ENCODE measurements at regions not wholly inside any gene's neighbourhood (a gene's known extent, or its start where the extent isn't known, plus 50 kb on each side); places are given as distances from the start of the nearest gene placed in this dataset.

DNA sequence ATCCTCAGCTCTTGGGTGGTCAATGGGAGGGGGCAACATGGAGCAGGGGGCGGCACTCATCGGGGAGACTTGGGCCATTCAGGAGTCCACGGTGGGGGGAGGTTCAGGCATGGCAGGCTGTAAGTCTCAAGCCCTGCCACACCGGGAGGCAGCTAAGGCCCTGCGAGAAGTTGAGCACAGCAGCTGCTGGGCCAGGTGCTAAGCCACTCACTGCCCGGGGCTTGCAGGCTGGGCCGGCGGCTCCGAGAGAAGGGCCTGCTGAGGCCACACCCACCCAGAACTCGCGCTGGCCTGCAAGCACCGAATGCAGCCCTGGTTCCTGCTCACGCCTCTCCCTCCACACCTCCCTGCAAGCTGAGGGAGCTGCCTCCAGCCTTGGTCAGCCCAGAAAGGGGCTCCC, 131.4 kb downstream of the OR4C45 start (continued):
- TF ChIP-seq, protein P1, sequence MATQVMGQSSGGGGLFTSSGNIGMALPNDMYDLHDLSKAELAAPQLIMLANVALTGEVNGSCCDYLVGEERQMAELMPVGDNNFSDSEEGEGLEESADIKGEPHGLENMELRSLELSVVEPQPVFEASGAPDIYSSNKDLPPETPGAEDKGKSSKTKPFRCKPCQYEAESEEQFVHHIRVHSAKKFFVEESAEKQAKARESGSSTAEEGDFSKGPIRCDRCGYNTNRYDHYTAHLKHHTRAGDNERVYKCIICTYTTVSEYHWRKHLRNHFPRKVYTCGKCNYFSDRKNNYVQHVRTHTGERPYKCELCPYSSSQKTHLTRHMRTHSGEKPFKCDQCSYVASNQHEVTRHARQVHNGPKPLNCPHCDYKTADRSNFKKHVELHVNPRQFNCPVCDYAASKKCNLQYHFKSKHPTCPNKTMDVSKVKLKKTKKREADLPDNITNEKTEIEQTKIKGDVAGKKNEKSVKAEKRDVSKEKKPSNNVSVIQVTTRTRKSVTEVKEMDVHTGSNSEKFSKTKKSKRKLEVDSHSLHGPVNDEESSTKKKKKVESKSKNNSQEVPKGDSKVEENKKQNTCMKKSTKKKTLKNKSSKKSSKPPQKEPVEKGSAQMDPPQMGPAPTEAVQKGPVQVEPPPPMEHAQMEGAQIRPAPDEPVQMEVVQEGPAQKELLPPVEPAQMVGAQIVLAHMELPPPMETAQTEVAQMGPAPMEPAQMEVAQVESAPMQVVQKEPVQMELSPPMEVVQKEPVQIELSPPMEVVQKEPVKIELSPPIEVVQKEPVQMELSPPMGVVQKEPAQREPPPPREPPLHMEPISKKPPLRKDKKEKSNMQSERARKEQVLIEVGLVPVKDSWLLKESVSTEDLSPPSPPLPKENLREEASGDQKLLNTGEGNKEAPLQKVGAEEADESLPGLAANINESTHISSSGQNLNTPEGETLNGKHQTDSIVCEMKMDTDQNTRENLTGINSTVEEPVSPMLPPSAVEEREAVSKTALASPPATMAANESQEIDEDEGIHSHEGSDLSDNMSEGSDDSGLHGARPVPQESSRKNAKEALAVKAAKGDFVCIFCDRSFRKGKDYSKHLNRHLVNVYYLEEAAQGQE (IDR thresholded peaks at IDR 0.05; ENCODE audit: unreplicated experiment): no peak
- TF ChIP-seq EZH2phosphoT487 (IDR thresholded peaks at IDR 0.05; ENCODE audit: unreplicated experiment): no peak
- TF ChIP-seq ZNF114 (CRISPR knock-in tag; IDR thresholded peaks at IDR 0.05): no peak
- no peak for TF ChIP-seq STAT1 (IDR thresholded peaks at IDR 0.05; ENCODE audit: unreplicated experiment)
- TF ChIP-seq, protein P2, sequence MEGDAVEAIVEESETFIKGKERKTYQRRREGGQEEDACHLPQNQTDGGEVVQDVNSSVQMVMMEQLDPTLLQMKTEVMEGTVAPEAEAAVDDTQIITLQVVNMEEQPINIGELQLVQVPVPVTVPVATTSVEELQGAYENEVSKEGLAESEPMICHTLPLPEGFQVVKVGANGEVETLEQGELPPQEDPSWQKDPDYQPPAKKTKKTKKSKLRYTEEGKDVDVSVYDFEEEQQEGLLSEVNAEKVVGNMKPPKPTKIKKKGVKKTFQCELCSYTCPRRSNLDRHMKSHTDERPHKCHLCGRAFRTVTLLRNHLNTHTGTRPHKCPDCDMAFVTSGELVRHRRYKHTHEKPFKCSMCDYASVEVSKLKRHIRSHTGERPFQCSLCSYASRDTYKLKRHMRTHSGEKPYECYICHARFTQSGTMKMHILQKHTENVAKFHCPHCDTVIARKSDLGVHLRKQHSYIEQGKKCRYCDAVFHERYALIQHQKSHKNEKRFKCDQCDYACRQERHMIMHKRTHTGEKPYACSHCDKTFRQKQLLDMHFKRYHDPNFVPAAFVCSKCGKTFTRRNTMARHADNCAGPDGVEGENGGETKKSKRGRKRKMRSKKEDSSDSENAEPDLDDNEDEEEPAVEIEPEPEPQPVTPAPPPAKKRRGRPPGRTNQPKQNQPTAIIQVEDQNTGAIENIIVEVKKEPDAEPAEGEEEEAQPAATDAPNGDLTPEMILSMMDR (conservative IDR thresholded peaks at IDR 0.05; ENCODE audit: low read depth in 2 of 2): no peak
- TF ChIP-seq POLR2AphosphoS5 (IDR thresholded peaks at IDR 0.05; ENCODE audit: low read depth): no peak
- TF ChIP-seq ZNF331 (CRISPR knock-in tag; IDR thresholded peaks at IDR 0.05; ENCODE audit: low read depth): no peak

DNA sequence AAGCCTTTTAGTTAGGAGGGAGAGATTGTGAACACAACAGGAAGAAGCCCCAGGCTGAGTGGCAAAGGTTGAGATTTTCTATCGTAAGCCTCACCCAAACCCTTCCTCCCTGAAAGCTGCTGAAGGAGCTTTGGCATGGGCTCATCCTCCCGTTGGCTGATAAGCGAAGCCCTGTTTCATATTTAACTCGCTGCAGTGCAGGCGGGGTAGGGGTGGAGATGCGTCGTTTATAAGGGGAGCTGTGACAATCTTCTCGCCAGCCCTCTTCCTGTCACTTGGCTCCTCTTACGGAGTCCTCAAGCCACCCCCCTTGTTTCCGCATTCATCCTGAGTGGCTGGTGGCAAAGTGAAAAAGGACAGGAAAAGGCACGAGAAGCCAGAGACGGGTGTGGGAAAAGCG, 137.0 kb downstream of the OR4C45 start:
- no peak overlapping the region for H3K4me2 ChIP-seq
- H3K9me3 Mint-ChIP-seq: peaks cover 90% of the 10 kb centered on the region

More for the DNA sequence above, 137.0 kb downstream of the OR4C45 start:
- H3K4me1 Mint-ChIP-seq: no peaks in the 10 kb centered on the region
- H3K27me3 ChIP-seq (ENCODE audit: insufficient read depth): no peaks in the 10 kb centered on the region
- no peaks in the 10 kb centered on the region for H3K4me1 ChIP-seq (ENCODE audit: insufficient read depth)
- no peak overlapping the region for H3K27ac Mint-ChIP-seq
- no peak overlapping the region for H3K27ac ChIP-seq (ENCODE audit: low read depth)
- H3K79me2 ChIP-seq (replicated peaks; ENCODE audit: insufficient read depth): no peaks in the 10 kb centered on the region
- DNase-seq (ENCODE audit: low spot score) (no peak), ATAC-seq (no peak)
- no peaks in the 10 kb centered on the region for H3F3A ChIP-seq (replicated peaks; ENCODE audit: low read depth)
- no peak overlapping the region for H2AFZ ChIP-seq
- H3K4me3 Mint-ChIP-seq: no peak overlapping the region
- H4K20me1 ChIP-seq (replicated peaks; ENCODE audit: insufficient read depth): no peaks in the 10 kb centered on the region
- no peak overlapping the region for H3K4me3 ChIP-seq
- H3K36me3 Mint-ChIP-seq (ENCODE audit: low read depth): peaks cover 27% of the 10 kb centered on the region
- no peaks in the 10 kb centered on the region for H3K36me3 ChIP-seq (ENCODE audit: insufficient read depth)
- TF ChIP-seq, protein P1 (IDR thresholded peaks at IDR 0.05; ENCODE audit: unreplicated experiment): no peak
- TF ChIP-seq CREB1 (CRISPR knock-in tag; IDR thresholded peaks at IDR 0.05; ENCODE audit: low read depth): no peak
- TF ChIP-seq ZNF114 (CRISPR knock-in tag; IDR thresholded peaks at IDR 0.05): no peak
- H3K27me3 Mint-ChIP-seq (ENCODE audit: insufficient read depth, low read depth, poor library complexity): peaks cover 4% of the 10 kb centered on the region
- H3K9me2 ChIP-seq (ENCODE audit: insufficient read depth): no peaks in the 10 kb centered on the region

All from GM23338 (cell line).